ENCODE measurements at regions not wholly inside any gene's neighbourhood (a gene's known extent, or its start where the extent isn't known, plus 50 kb on each side); places are given as distances from the start of the nearest gene placed in this dataset.
"Not testable (repeated sequence)": the region's sequence is repeated elsewhere in the genome, so short reads cannot be mapped to it uniquely, and the experiment has no call there.

GRCh38 chr2:16227811-16228462 lies 287.6 kb downstream of the MYCN start:
- no peak for DNase-seq

- no peak for DNase-seq
Observed at GRCh38 chr2:16226943-16227664, 286.8 kb downstream of the MYCN start.

- no peak for DNase-seq
Observed at GRCh38 chr2:16226381-16226780, 286.0 kb downstream of the MYCN start.

- no peak for DNase-seq
Observed at GRCh38 chr2:16225545-16225944, 285.2 kb downstream of the MYCN start.

- no peak for DNase-seq
Observed at GRCh38 chr2:16225071-16225470, 284.7 kb downstream of the MYCN start.

GRCh38 chr2:16224298-16225045 lies 284.1 kb downstream of the MYCN start:
- DNase-seq = no peak

GRCh38 chr2:16223841-16224177 lies 283.5 kb downstream of the MYCN start:
- DNase-seq = no peak

- DNase-seq = no peak
Observed at GRCh38 chr2:16223161-16223840, 283.0 kb downstream of the MYCN start.

- no peak for DNase-seq
Observed at GRCh38 chr2:16222326-16222725, 282.0 kb downstream of the MYCN start.

- no peak for DNase-seq
Observed at GRCh38 chr2:16221461-16222010, 281.2 kb downstream of the MYCN start.

- no peak for DNase-seq
Observed at GRCh38 chr2:16219292-16219975, 279.1 kb downstream of the MYCN start.

GRCh38 chr2:16218625-16219024 lies 278.3 kb downstream of the MYCN start:
- no peak for DNase-seq

- DNase-seq = no peak
Observed at GRCh38 chr2:16218161-16218560, 277.8 kb downstream of the MYCN start.

GRCh38 chr2:16217741-16218140 lies 277.4 kb downstream of the MYCN start:
- not testable (repeated sequence) for DNase-seq

GRCh38 chr2:16217291-16217690 lies 276.9 kb downstream of the MYCN start:
- no peak for DNase-seq

- DNase-seq = no peak
Observed at GRCh38 chr2:16216558-16216945, 276.2 kb downstream of the MYCN start.

GRCh38 chr2:16215902-16216557 lies 275.7 kb downstream of the MYCN start:
- no peak for DNase-seq

- no peak for DNase-seq
Observed at GRCh38 chr2:16214861-16215260, 274.5 kb downstream of the MYCN start.

GRCh38 chr2:16214391-16214790 lies 274.0 kb downstream of the MYCN start:
- DNase-seq = no peak

- DNase-seq = no peak
Observed at GRCh38 chr2:16212321-16212720, 272.0 kb downstream of the MYCN start.

GRCh38 chr2:16211341-16211740 lies 271.0 kb downstream of the MYCN start:
- no peak for DNase-seq

- DNase-seq = no peak
Observed at GRCh38 chr2:16210841-16211240, 270.5 kb downstream of the MYCN start.
